Ramos (cell line): ENCODE measurements at regions not wholly inside any gene's neighbourhood (a gene's known extent, or its start where the extent isn't known, plus 50 kb on each side); places are given as distances from the start of the nearest gene placed in this dataset.

Experiments used
- in situ Hi-C: fragments of 300-500 bp; cut with MboI; formaldehyde crosslinking; loops from one replicate; pipeline ENCODE4 v1.14.3; 2022; ENCODE audit warnings: low sequenced_read_pairs; ENCODE audit not compliant: unreplicated experiment

DNA sequence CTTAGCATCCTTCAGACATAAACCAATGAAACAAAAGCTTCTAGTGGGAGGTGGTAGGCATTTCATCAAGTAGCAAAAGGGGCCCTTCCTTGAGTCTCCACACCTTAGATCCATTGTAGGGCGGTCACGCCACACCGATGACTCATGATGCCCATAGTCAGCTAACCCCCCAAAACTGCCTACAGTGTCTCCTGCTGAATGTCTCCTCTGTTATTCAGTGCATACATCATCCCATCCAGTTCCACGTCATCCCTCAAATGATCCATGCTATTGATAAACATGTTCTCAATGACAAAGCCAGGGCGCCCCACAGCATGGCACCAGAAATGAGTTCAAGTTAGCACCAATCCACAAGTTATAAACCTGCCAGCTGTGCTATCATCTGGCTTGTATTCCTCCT is 57.4 kb upstream of the ACKR3 start:
- in situ Hi-C loops: loop anchor here (5.0 kb wide), 1 partner anchor 560 kb away; no protein-coding TSS in a partner anchor

DNA sequence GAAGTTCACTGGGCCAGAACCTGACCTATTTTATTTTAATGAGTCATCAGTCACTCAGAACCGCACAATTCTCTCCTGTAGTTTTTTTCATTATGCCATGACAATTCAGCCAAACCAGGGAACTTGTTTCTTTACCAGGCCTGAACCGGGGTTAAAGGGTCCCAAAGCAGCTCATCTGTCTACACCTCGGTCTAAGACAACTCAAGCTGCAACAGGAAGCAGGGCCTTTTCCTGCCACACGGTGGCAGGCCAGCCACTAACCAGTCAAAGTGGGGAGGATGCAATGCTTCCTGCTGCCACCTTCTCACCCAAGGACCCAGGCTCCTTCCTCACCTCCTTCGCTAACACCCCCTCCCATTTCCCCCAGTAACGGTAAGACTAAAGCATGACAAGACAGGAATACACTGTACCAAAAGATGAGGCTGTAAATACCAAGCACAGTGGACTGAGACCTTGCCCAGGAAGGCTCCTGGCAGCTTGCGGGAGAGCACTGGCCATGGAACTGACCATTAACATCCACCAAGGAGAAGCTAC is 56.7 kb upstream of the ACKR3 start:
- in situ Hi-C loops: loop anchor here (5.0 kb wide), 1 partner anchor 559 kb away; no protein-coding TSS in a partner anchor

GRCh38 chr2:236513956-236514355 is 55.7 kb upstream of the ACKR3 start:
- in situ Hi-C loops: loop anchor here (5.0 kb wide), 1 partner anchor 558 kb away; no protein-coding TSS in a partner anchor

- in situ Hi-C loops: no loop called here
These were observed 52.9 kb upstream of the ACKR3 start for GRCh38 chr2:236516708-236517107.

DNA sequence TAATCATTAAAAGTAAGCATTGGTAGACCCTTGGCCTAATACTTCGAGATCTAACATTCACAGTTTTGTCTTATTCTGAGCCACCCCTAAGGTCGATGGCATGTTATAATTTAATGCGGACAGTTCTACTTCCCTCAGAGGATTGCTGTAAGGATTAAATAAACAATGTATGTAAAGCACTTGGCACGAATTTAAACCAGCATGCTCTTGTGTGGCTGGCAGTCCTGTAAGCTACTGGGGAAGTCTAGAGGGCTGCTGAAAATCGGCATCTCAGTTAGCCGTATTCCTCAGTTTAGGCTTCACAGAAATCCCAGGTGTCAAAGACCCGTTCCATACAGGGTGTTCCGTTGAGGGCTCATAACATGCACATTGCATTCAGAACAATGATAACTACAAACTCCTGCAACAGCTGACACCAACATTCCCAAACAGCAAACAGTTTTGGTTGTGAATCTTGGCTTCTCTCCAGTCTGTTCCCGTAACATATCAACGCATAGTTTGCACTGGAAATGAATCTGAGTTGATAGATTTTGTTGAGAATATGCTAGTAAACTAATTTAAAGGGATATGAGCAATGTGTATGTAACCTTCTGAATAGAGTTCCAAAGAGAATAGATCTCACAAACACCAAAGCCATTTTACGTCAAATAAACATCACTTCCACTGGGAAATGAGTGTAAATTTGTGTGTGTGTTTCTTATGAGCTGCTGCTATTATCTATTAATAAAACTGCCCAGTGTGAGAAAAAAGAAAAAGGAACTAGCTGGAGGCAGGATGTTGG is 52.2 kb upstream of the ACKR3 start:
- in situ Hi-C loops: no loop called here
